ENCODE measurements at regions not wholly inside any gene's neighbourhood (a gene's known extent, or its start where the extent isn't known, plus 50 kb on each side); places are given as distances from the start of the nearest gene placed in this dataset.

DNA sequence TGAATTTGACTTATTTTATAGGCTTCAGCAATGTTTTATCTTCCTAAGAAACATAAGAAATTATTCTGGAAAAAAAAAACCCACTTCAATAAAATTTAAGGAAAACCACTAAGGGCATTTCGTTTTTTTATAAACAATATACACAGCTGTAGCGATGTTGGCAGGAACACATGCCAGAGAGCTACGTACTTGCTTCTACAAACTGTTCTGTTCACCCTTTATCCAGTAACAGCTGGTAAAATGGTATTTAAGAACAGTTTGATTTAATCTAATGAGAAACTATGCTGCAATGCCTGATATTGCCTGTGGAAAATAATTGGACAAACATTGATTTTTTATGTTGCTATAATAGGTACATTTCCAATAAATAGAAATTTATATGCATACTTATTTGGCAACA, 137.2 kb upstream of the DACH1 start:
- H3K4me1 ChIP-seq (ENCODE audit: control insufficient read depth in 1 of 2, insufficient read depth in 2 of 2, low read length in 2 of 2) = no peaks in the 10 kb centered on the region
- no peak for DNase-seq
- H3K36me3 ChIP-seq (ENCODE audit: control insufficient read depth in 1 of 2, insufficient read depth in 2 of 2, low read length in 1 of 2) = no peaks in the 10 kb centered on the region
- no peak for ATAC-seq (ENCODE audit: low FRiP score)
- no peaks in the 10 kb centered on the region for H3K9me3 ChIP-seq (ENCODE audit: control insufficient read depth, low read length)
- intact Hi-C loops (cut with DNase I) = no loop called here
- H3K4me3 ChIP-seq (ENCODE audit: low read length in 2 of 2) = no peak overlapping the region
- H3K27me3 ChIP-seq (ENCODE audit: control insufficient read depth in 1 of 2, insufficient read depth in 2 of 2, low read length in 1 of 2) = no peaks in the 10 kb centered on the region
- WGBS, 2 donors = 44 to 67% methylated on average over 3 of the region's 3 CpGs
- no peak overlapping the region for H3K27ac ChIP-seq (ENCODE audit: low read depth in 1 of 2, low read length in 2 of 2)

DNA sequence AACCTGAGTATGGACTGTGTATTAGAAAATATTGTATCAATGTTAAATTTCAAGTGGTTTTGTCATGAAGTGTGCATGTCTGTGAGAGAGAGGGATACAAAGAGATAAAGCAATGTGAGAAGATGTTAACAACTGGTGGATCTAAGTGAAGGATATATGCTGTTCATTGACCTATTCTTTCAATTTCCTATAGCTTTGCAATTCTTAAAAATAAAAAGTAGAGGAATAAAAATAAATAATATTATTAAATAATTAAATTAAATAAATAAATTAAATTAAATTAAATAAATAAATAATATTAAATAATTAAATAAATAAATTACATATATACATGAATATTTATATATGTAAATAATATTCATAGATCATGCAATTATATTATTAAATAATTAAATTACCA, 131.2 kb upstream of the DACH1 start:
- H3K36me3 ChIP-seq (ENCODE audit: control insufficient read depth in 1 of 2, insufficient read depth in 2 of 2, low read length in 1 of 2) = no peaks in the 10 kb centered on the region
- no peaks in the 10 kb centered on the region for H3K27me3 ChIP-seq (ENCODE audit: control insufficient read depth in 1 of 2, insufficient read depth in 2 of 2, low read length in 1 of 2)
- no peak overlapping the region for H3K4me3 ChIP-seq (ENCODE audit: low read length in 2 of 2)
- no peak overlapping the region for H3K27ac ChIP-seq (ENCODE audit: low read depth in 1 of 2, low read length in 2 of 2)
- ATAC-seq (ENCODE audit: low FRiP score) = no peak
- DNase-seq = no peak
- no peaks in the 10 kb centered on the region for H3K4me1 ChIP-seq (ENCODE audit: control insufficient read depth in 1 of 2, insufficient read depth in 2 of 2, low read length in 2 of 2)
- intact Hi-C loops (cut with DNase I) = no loop called here
- H3K9me3 ChIP-seq (ENCODE audit: control insufficient read depth, low read length) = no peaks in the 10 kb centered on the region

DNA sequence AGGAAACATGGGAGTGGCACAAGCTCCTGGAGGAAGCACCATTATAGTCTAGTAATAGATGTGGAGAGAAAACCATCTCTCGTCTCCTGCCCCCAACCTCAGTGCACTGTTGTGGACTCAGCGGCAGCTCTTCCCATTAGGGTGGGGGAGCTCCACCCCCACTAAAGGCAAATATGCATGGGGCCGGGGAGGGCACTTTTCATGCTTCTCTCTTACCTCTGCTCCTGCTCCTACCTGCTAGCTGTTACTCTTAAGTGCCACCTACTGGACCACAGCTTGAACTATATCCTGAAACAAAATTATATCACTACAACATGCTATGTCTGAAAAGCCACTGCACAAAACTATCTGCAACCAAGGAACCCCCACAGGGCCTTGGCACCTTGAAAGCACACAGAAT, 112.6 kb upstream of the DACH1 start:
- intact Hi-C loops (cut with DNase I) = no loop called here
- Histone ChIP-seq H3K27ac (ENCODE audit: low read depth in 1 of 2, low read length in 2 of 2) (no peak overlapping the region), H3K9me3 (ENCODE audit: control insufficient read depth, low read length) (no peaks in the 10 kb centered on the region), H3K4me3 (ENCODE audit: low read length in 2 of 2) (no peak overlapping the region), H3K27me3 (ENCODE audit: control insufficient read depth in 1 of 2, insufficient read depth in 2 of 2, low read length in 1 of 2) (no peaks in the 10 kb centered on the region), H3K36me3 (ENCODE audit: control insufficient read depth in 1 of 2, insufficient read depth in 2 of 2, low read length in 1 of 2) (no peaks in the 10 kb centered on the region), H3K4me1 (ENCODE audit: control insufficient read depth in 1 of 2, insufficient read depth in 2 of 2, low read length in 2 of 2) (no peaks in the 10 kb centered on the region)
- ATAC-seq (ENCODE audit: low FRiP score) (no peak), DNase-seq (no peak)
- WGBS, 2 donors = 16 to 20% methylated on average over 3 of the region's 3 CpGs

DNA sequence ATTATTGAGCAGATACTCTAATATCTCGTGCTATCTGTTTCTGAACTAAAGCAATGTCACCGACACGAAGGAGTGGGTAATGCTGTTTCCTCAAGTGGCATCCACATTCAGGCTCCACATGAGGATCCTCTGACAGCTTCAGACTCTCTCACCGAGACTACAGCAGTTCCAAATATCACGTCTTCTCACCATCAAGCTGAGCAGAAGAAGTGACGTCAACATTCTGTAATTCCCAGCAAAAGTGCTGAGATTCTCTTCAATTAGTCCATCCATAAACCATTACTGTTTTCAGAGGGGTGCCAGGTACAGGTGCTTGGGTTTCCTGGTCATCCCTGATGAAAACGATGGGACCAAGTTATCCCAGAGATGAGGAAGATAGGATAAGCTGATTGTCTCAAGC, 110.0 kb upstream of the DACH1 start:
- no peaks in the 10 kb centered on the region for H3K36me3 ChIP-seq (ENCODE audit: control insufficient read depth in 1 of 2, insufficient read depth in 2 of 2, low read length in 1 of 2)
- 85 to 88% methylated on average over 7 of the region's 7 CpGs for WGBS, 2 donors
- ATAC-seq (ENCODE audit: low FRiP score) (no peak), DNase-seq (no peak)
- no peaks in the 10 kb centered on the region for H3K27me3 ChIP-seq (ENCODE audit: control insufficient read depth in 1 of 2, insufficient read depth in 2 of 2, low read length in 1 of 2)
- no peak overlapping the region for H3K4me3 ChIP-seq (ENCODE audit: low read length in 2 of 2)
- no peaks in the 10 kb centered on the region for H3K9me3 ChIP-seq (ENCODE audit: control insufficient read depth, low read length)
- no peaks in the 10 kb centered on the region for H3K4me1 ChIP-seq (ENCODE audit: control insufficient read depth in 1 of 2, insufficient read depth in 2 of 2, low read length in 2 of 2)
- no peak overlapping the region for H3K27ac ChIP-seq (ENCODE audit: low read depth in 1 of 2, low read length in 2 of 2)
- intact Hi-C loops (cut with DNase I) = no loop called here

DNA sequence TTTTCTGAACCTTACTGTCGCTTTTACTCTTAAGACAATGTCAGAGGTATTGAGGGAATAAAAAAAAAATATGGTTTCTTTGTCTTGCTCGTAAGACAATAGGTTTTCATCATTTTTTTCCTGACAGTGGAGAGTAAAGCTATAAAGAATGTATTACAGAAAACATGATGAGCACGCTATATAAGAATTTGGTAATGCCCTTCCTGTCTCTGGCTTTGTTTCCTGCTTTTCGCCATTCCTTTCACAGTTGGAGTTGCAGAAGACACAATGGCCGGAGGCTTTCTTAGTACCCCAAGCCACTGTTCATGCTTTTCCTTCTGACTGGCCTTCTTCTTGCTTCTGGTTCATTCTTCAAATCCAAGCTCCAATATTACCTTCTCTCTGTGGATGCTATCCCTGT, 101.0 kb upstream of the DACH1 start:
- Histone ChIP-seq H3K9me3 (ENCODE audit: control insufficient read depth, low read length) (no peaks in the 10 kb centered on the region), H3K36me3 (ENCODE audit: control insufficient read depth in 1 of 2, insufficient read depth in 2 of 2, low read length in 1 of 2) (no peaks in the 10 kb centered on the region), H3K4me3 (ENCODE audit: low read length in 2 of 2) (no peak overlapping the region), H3K27me3 (ENCODE audit: control insufficient read depth in 1 of 2, insufficient read depth in 2 of 2, low read length in 1 of 2) (no peaks in the 10 kb centered on the region), H3K4me1 (ENCODE audit: control insufficient read depth in 1 of 2, insufficient read depth in 2 of 2, low read length in 2 of 2) (no peaks in the 10 kb centered on the region), H3K27ac (ENCODE audit: low read depth in 1 of 2, low read length in 2 of 2) (no peak overlapping the region)
- ATAC-seq (ENCODE audit: low FRiP score) (no peak), DNase-seq (no peak)
- WGBS, 2 donors = 71 to 73% methylated on average over 5 of the region's 5 CpGs
- intact Hi-C loops (cut with DNase I) = no loop called here

DNA sequence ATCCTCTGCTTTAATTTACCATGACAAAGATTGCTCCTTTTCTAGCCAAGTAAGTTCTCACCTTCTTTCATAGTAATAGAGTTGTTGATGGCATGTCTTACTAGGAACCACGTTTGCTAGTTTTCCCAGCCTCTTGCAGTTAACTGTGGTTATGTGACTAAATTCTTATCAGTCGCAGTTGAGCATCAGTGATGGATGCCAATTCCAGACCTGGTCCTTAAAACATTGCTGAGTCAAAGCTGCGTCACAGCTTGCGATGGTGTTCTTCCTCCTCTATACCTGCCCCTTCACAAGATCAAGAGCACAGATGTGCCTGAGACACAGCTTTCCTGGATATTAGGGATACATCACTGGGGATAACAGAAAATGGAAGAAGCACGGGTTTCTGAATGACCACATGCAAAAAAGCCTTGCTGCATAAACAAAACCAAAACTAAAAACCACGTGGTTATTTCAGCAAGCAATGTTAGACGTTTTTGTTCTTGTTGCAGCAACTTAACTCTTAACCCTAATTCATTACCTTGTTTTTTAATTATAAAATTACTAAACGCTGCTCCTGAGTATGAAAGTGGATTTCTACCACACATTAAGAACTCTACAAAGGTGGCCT, 97.6 kb upstream of the DACH1 start:
- DNase-seq = no peak
- ATAC-seq (ENCODE audit: low FRiP score) = no peak
- Histone ChIP-seq H3K27ac (ENCODE audit: low read depth in 1 of 2, low read length in 2 of 2) (no peak overlapping the region), H3K4me1 (ENCODE audit: control insufficient read depth in 1 of 2, insufficient read depth in 2 of 2, low read length in 2 of 2) (no peaks in the 10 kb centered on the region), H3K4me3 (ENCODE audit: low read length in 2 of 2) (no peak overlapping the region), H3K36me3 (ENCODE audit: control insufficient read depth in 1 of 2, insufficient read depth in 2 of 2, low read length in 1 of 2) (no peaks in the 10 kb centered on the region), H3K27me3 (ENCODE audit: control insufficient read depth in 1 of 2, insufficient read depth in 2 of 2, low read length in 1 of 2) (no peaks in the 10 kb centered on the region), H3K9me3 (ENCODE audit: control insufficient read depth, low read length) (no peaks in the 10 kb centered on the region)
- 55 to 56% methylated on average over 8 of the region's 8 CpGs for WGBS, 2 donors
- intact Hi-C loops (cut with DNase I) = no loop called here

DNA sequence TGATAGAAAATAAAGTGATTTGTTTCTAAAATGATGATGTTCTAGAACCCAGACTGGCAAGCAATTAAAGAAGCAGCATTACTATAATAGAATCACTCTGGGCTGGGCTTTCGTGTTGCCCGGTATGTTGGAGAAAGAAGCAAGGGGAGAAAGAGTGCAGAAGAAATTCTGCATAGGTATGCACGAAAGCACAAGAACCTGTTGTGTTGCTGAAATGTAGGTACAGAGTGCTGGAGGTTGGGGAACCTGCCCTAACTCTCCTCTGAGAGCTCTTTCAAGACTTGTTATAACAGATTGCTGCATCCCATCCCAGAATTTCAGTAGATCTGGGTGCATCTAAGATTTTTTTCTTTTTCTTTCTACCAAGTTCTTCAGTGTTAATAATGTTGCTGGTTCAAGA, 95.7 kb upstream of the DACH1 start:
- intact Hi-C loops (cut with DNase I) = no loop called here
- Histone ChIP-seq H3K27me3 (ENCODE audit: control insufficient read depth in 1 of 2, insufficient read depth in 2 of 2, low read length in 1 of 2) (no peaks in the 10 kb centered on the region), H3K9me3 (ENCODE audit: control insufficient read depth, low read length) (no peaks in the 10 kb centered on the region), H3K4me1 (ENCODE audit: control insufficient read depth in 1 of 2, insufficient read depth in 2 of 2, low read length in 2 of 2) (no peaks in the 10 kb centered on the region), H3K4me3 (ENCODE audit: low read length in 2 of 2) (no peak overlapping the region), H3K27ac (ENCODE audit: low read depth in 1 of 2, low read length in 2 of 2) (no peak overlapping the region), H3K36me3 (ENCODE audit: control insufficient read depth in 1 of 2, insufficient read depth in 2 of 2, low read length in 1 of 2) (no peaks in the 10 kb centered on the region)
- ATAC-seq (ENCODE audit: low FRiP score) = no peak
- 75 to 77% methylated on average over 3 of the region's 3 CpGs for WGBS, 2 donors
- no peak for DNase-seq

DNA sequence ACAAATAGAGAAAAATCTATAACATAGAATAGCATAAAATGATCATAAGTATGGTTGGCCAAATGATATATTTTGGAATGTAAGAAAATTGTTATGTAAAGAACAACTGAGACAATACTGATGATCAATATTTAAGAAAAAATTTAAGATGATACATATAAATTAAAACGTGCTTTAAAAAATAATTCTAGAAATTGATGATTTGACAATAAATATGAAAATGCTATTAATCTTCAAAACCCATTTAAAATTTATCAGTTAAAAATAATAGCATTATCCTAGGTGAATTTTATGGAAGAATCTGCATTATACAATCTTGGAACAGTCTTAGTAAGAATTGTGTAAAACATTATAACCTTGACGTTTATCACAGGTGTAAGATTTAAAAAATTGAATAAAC, 95.1 kb upstream of the DACH1 start:
- ATAC-seq (ENCODE audit: low FRiP score) (no peak), DNase-seq (no peak)
- Histone ChIP-seq H3K27ac (ENCODE audit: low read depth in 1 of 2, low read length in 2 of 2) (no peak overlapping the region), H3K9me3 (ENCODE audit: control insufficient read depth, low read length) (no peaks in the 10 kb centered on the region), H3K36me3 (ENCODE audit: control insufficient read depth in 1 of 2, insufficient read depth in 2 of 2, low read length in 1 of 2) (no peaks in the 10 kb centered on the region), H3K4me1 (ENCODE audit: control insufficient read depth in 1 of 2, insufficient read depth in 2 of 2, low read length in 2 of 2) (no peaks in the 10 kb centered on the region), H3K27me3 (ENCODE audit: control insufficient read depth in 1 of 2, insufficient read depth in 2 of 2, low read length in 1 of 2) (no peaks in the 10 kb centered on the region), H3K4me3 (ENCODE audit: low read length in 2 of 2) (no peak overlapping the region)
- intact Hi-C loops (cut with DNase I) = no loop called here
- WGBS, 2 donors = 81 to 83% methylated on average over 2 of the region's 2 CpGs

DNA sequence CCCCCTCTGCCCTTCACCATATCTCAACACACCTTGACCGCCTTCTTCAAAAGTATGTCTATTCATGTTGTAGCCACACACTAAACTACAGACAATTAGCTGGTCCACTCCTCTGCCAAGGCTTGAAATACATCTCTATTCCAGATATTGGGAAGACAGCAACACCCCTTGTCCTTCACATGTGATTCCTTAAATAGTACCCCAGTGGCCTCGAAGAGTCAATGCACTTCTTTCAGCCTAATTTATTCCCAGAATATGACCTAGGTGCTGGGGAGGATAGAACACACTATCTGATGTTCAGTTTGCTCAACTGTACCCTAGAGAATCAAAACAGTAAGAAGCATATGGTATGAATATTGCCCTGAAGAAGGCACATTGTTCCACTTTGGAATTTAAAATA, 82.4 kb upstream of the DACH1 start:
- Histone ChIP-seq H3K4me3 (ENCODE audit: low read length in 2 of 2) (no peak overlapping the region), H3K4me1 (ENCODE audit: control insufficient read depth in 1 of 2, insufficient read depth in 2 of 2, low read length in 2 of 2) (no peaks in the 10 kb centered on the region), H3K27ac (ENCODE audit: low read depth in 1 of 2, low read length in 2 of 2) (no peak overlapping the region), H3K9me3 (ENCODE audit: control insufficient read depth, low read length) (peaks cover 2% of the 10 kb centered on the region), H3K27me3 (ENCODE audit: control insufficient read depth in 1 of 2, insufficient read depth in 2 of 2, low read length in 1 of 2) (no peaks in the 10 kb centered on the region), H3K36me3 (ENCODE audit: control insufficient read depth in 1 of 2, insufficient read depth in 2 of 2, low read length in 1 of 2) (no peaks in the 10 kb centered on the region)
- 81 to 85% methylated on average over 2 of the region's 2 CpGs for WGBS, 2 donors
- ATAC-seq (ENCODE audit: low FRiP score) = no peak
- no peak for DNase-seq
- intact Hi-C loops (cut with DNase I) = no loop called here

All from aorta (tissue), 5 donors.